ENCODE measurements at regions not wholly inside any gene's neighbourhood (a gene's known extent, or its start where the extent isn't known, plus 50 kb on each side); places are given as distances from the start of the nearest gene placed in this dataset.

- H3K27ac ChIP-seq, result no peak overlapping the region
- H3K36me3 ChIP-seq, result no peaks in the 10 kb centered on the region
- no peaks in the 10 kb centered on the region for H3K4me1 ChIP-seq (replicated peaks)
- H3K27me3 ChIP-seq (replicated peaks; ENCODE audit: insufficient read depth), result no peaks in the 10 kb centered on the region
- TF ChIP-seq POLR2A (IDR thresholded peaks at IDR 0.05) (no peak), POLR2AphosphoS5 (IDR thresholded peaks at IDR 0.05) (no peak), CTCF (IDR thresholded peaks at IDR 0.05) (no peak)
- 58% methylated on average over 2 of the region's 2 CpGs for WGBS
- H3K4me3 ChIP-seq, result no peak overlapping the region
- intact Hi-C loops (cut with DNase I), result no loop called here
- H3K9me3 ChIP-seq, result no peaks in the 10 kb centered on the region
- DNase-seq (ENCODE audit: low spot score), result no peak
Measured at GRCh38 chr5:57611177-57611576, 128.6 kb upstream of the ACTBL2 start.

GRCh38 chr5:57608542-57608941, 125.9 kb upstream of the ACTBL2 start:
- no peaks in the 10 kb centered on the region for H3K9me3 ChIP-seq
- intact Hi-C loops (cut with DNase I), result no loop called here
- H3K27ac ChIP-seq, result no peak overlapping the region
- TF ChIP-seq CTCF (IDR thresholded peaks at IDR 0.05), result no peak
- no peak for TF ChIP-seq POLR2AphosphoS5 (IDR thresholded peaks at IDR 0.05)
- TF ChIP-seq POLR2A (IDR thresholded peaks at IDR 0.05), result no peak
- H3K36me3 ChIP-seq, result no peaks in the 10 kb centered on the region
- no peak overlapping the region for H3K4me3 ChIP-seq
- no peaks in the 10 kb centered on the region for H3K27me3 ChIP-seq (replicated peaks; ENCODE audit: insufficient read depth)
- no peaks in the 10 kb centered on the region for H3K4me1 ChIP-seq (replicated peaks)
- no peak for DNase-seq (ENCODE audit: low spot score)

- WGBS, result 61% methylated on average over 4 of the region's 4 CpGs
- no peak for DNase-seq (ENCODE audit: low spot score)
- Histone ChIP-seq H3K27me3 (replicated peaks; ENCODE audit: insufficient read depth) (no peaks in the 10 kb centered on the region), H3K4me3 (no peak overlapping the region), H3K27ac (no peak overlapping the region), H3K36me3 (no peaks in the 10 kb centered on the region), H3K4me1 (replicated peaks) (no peaks in the 10 kb centered on the region), H3K9me3 (no peaks in the 10 kb centered on the region)
- TF ChIP-seq POLR2AphosphoS5 (IDR thresholded peaks at IDR 0.05), result no peak
- no peak for TF ChIP-seq POLR2A (IDR thresholded peaks at IDR 0.05)
- no peak for TF ChIP-seq CTCF (IDR thresholded peaks at IDR 0.05)
- intact Hi-C loops (cut with DNase I), result no loop called here
Measured at GRCh38 chr5:57601996-57602395, 119.4 kb upstream of the ACTBL2 start.

GRCh38 chr5:57600321-57600720, 117.7 kb upstream of the ACTBL2 start:
- H3K27ac ChIP-seq, result no peak overlapping the region
- intact Hi-C loops (cut with DNase I), result no loop called here
- no peaks in the 10 kb centered on the region for H3K27me3 ChIP-seq (replicated peaks; ENCODE audit: insufficient read depth)
- no peak for TF ChIP-seq POLR2AphosphoS5 (IDR thresholded peaks at IDR 0.05)
- TF ChIP-seq POLR2A (IDR thresholded peaks at IDR 0.05), result no peak
- no peak for TF ChIP-seq CTCF (IDR thresholded peaks at IDR 0.05)
- no peaks in the 10 kb centered on the region for H3K36me3 ChIP-seq
- no peaks in the 10 kb centered on the region for H3K4me1 ChIP-seq (replicated peaks)
- DNase-seq (ENCODE audit: low spot score), result no peak
- H3K4me3 ChIP-seq, result no peak overlapping the region
- no peaks in the 10 kb centered on the region for H3K9me3 ChIP-seq
- WGBS, result 70% methylated on average over 1 of the region's 1 CpG

GRCh38 chr5:57598756-57599155, 116.1 kb upstream of the ACTBL2 start:
- TF ChIP-seq CTCF (IDR thresholded peaks at IDR 0.05), result no peak
- TF ChIP-seq POLR2AphosphoS5 (IDR thresholded peaks at IDR 0.05), result no peak
- TF ChIP-seq POLR2A (IDR thresholded peaks at IDR 0.05), result no peak
- Histone ChIP-seq H3K9me3 (no peaks in the 10 kb centered on the region), H3K4me3 (no peak overlapping the region), H3K27me3 (replicated peaks; ENCODE audit: insufficient read depth) (no peaks in the 10 kb centered on the region), H3K27ac (no peak overlapping the region), H3K4me1 (replicated peaks) (no peaks in the 10 kb centered on the region), H3K36me3 (no peaks in the 10 kb centered on the region)
- 69% methylated on average over 3 of the region's 3 CpGs for WGBS
- intact Hi-C loops (cut with DNase I), result no loop called here
- DNase-seq (ENCODE audit: low spot score), result no peak
